Liver (tissue), 8 donors: ENCODE measurements at regions not wholly inside any gene's neighbourhood (a gene's known extent, or its start where the extent isn't known, plus 50 kb on each side); places are given as distances from the start of the nearest gene placed in this dataset.

Experiments used
- DNase-seq: peaks from one replicate; pipeline ENCODE4 v3.0.0-alpha.2; 2017; ENCODE audit warnings: low spot score
- H3K27ac ChIP-seq, 2 donors: one replicate each; pipeline ENCODE4 v1.7.0; 2013; ENCODE audit warnings: inconsistent platforms in 2 of 2, low read length in 2 of 2, control low read depth in 1 of 2, low read depth in 1 of 2, mild to moderate bottlenecking in 1 of 2
- H3K27me3 ChIP-seq, 4 donors: one replicate each; pipeline versions ENCODE4 v1.6.1 to v1.7.0; 2013; ENCODE audit warnings: low read length in 3 of 4, inconsistent platforms in 1 of 4, mild to moderate bottlenecking in 1 of 4, moderate library complexity in 1 of 4; ENCODE audit not compliant: control insufficient read depth in 4 of 4, insufficient read depth in 4 of 4
- H3K36me3 ChIP-seq, 4 donors: one replicate each; pipeline versions ENCODE4 v1.6.1 to v1.7.0; 2013; ENCODE audit warnings: low read length in 3 of 4, mild to moderate bottlenecking in 3 of 4, low read depth in 1 of 4, moderate library complexity in 1 of 4; ENCODE audit not compliant: control insufficient read depth in 4 of 4, insufficient read depth in 3 of 4
- H3K4me1 ChIP-seq, 4 donors: one replicate each; pipeline versions ENCODE4 v1.6.1 to v1.7.0; 2013; ENCODE audit warnings: low read length in 3 of 4, mild to moderate bottlenecking in 3 of 4, moderate library complexity in 1 of 4; ENCODE audit not compliant: control insufficient read depth in 4 of 4, insufficient read depth in 4 of 4
- H3K4me3 ChIP-seq, 3 donors: one replicate each; pipeline versions ENCODE4 v1.6.1 to v1.7.0; 2013; ENCODE audit warnings: low read length in 3 of 3, control low read depth in 1 of 3, low read depth in 1 of 3, mild to moderate bottlenecking in 1 of 3
- H3K9ac ChIP-seq, 2 donors: one replicate each; pipeline ENCODE4 v1.7.0; 2013; ENCODE audit warnings: low read length in 2 of 2, mild to moderate bottlenecking in 2 of 2, moderate library complexity in 2 of 2, control low read depth in 1 of 2, low read depth in 1 of 2
- H3K9me3 ChIP-seq, 4 donors: one replicate each; pipeline versions ENCODE4 v1.6.1 to v1.7.0; 2013; ENCODE audit warnings: low read length in 3 of 4; ENCODE audit not compliant: control insufficient read depth in 4 of 4
- ATF3 ChIP-seq: IDR thresholded peaks from 2 replicates; pipeline ENCODE4 v1.6.1; 2016; ENCODE audit warnings: antibody characterized with exemption
- CTCF ChIP-seq: fragments of 150-350 bp; IDR thresholded peaks from 2 replicates; pipeline ENCODE4 v1.5.1; 2017; ENCODE audit warnings: improper control_type of control experiment, low read depth, low read length; ENCODE audit not compliant: missing input control
- EGR1 ChIP-seq, 2 donors: IDR thresholded peaks; 2 replicates each; pipeline ENCODE4 v1.6.1; 2016 to 2018; ENCODE audit warnings: antibody characterized with exemption in 2 of 2, low read depth in 2 of 2
- FOXA1 ChIP-seq: IDR thresholded peaks from 2 replicates; pipeline ENCODE4 v1.6.1; 2016; ENCODE audit warnings: antibody characterized with exemption
- FOXA2 ChIP-seq: IDR thresholded peaks from 2 replicates; pipeline ENCODE4 v1.6.1; 2016; ENCODE audit warnings: antibody characterized with exemption
- GABPA ChIP-seq, 2 donors: IDR thresholded peaks in 1 of 2; conservative IDR thresholded peaks in 1 of 2; 2 replicates each; pipeline ENCODE4 v1.6.1; 2016; ENCODE audit warnings: antibody characterized with exemption in 2 of 2, mild to moderate bottlenecking in 1 of 2, moderate library complexity in 1 of 2
- HNF4A ChIP-seq, 2 donors: conservative IDR thresholded peaks; 2 replicates each; pipeline ENCODE4 v1.6.1; 2016; ENCODE audit warnings: antibody characterized with exemption in 2 of 2, mild to moderate bottlenecking in 2 of 2
- HNF4G ChIP-seq: IDR thresholded peaks from 2 replicates; pipeline ENCODE4 v1.6.1; 2016; ENCODE audit warnings: antibody characterized with exemption
- JUND ChIP-seq, 2 donors: IDR thresholded peaks; 2 replicates each; pipeline ENCODE4 v1.6.1; 2016; ENCODE audit warnings: antibody characterized with exemption in 2 of 2
- MAX ChIP-seq: IDR thresholded peaks from 2 replicates; pipeline ENCODE4 v1.6.1; 2016; ENCODE audit warnings: antibody characterized with exemption
- NR2F2 ChIP-seq: IDR thresholded peaks from 2 replicates; pipeline ENCODE4 v1.6.1; 2016; ENCODE audit warnings: antibody characterized with exemption
- RAD21 ChIP-seq, 2 donors: IDR thresholded peaks; 2 replicates each; pipeline ENCODE4 v1.6.1; 2016; ENCODE audit warnings: antibody characterized with exemption in 2 of 2, mild to moderate bottlenecking in 2 of 2
- REST ChIP-seq: IDR thresholded peaks from 2 replicates; pipeline ENCODE4 v1.6.1; 2016; ENCODE audit warnings: antibody characterized with exemption, mild to moderate bottlenecking
- RXRA ChIP-seq, 2 donors: IDR thresholded peaks; 2 replicates each; pipeline ENCODE4 v1.6.1; 2017 to 2018; ENCODE audit warnings: antibody characterized with exemption in 2 of 2, mild to moderate bottlenecking in 1 of 2
- SP1 ChIP-seq: IDR thresholded peaks from 2 replicates; pipeline ENCODE4 v1.6.1; 2018; ENCODE audit warnings: antibody characterized with exemption, mild to moderate bottlenecking
- TAF1 ChIP-seq: conservative IDR thresholded peaks from 2 replicates; pipeline ENCODE4 v1.6.1; 2016; ENCODE audit warnings: antibody characterized with exemption, mild to moderate bottlenecking
- YY1 ChIP-seq: IDR thresholded peaks from 2 replicates; pipeline ENCODE4 v1.6.1; 2016; ENCODE audit warnings: antibody characterized with exemption, mild to moderate bottlenecking
- ZBTB33 ChIP-seq: IDR thresholded peaks from 2 replicates; pipeline ENCODE4 v1.6.1; 2016; ENCODE audit warnings: antibody characterized with exemption
- WGBS: extraction: QIAGEN DNeasy Blood & Tissue Kit; methylation state at CpG from one replicate; pipeline ENCODE4 v1.1.7; 2013; 5-methylcytosine and 5-hydroxymethylcytosine counted together
- donor health status: healthy.
- donor health status: healthy.
- donor health status: healthy.
- donor health status: healthy.
- donor health status: healthy.

- peaks cover 0 to 2% (median 1%) of the 10 kb centered on the region in 4 donors for H3K4me1 ChIP-seq
- TF ChIP-seq ATF3 (no peak), FOXA1 (no peak), YY1 (no peak), RAD21 (IDR thresholded peaks at IDR 0.05) (no peak), RXRA (IDR thresholded peaks at IDR 0.05) (no peak), ZBTB33 (no peak), HNF4A (conservative IDR thresholded peaks at IDR 0.05) (no peak), EGR1 (IDR thresholded peaks at IDR 0.05; ENCODE audit: low read depth in 2 of 2) (no peak), MAX (no peak), CTCF (no peak), SP1 (no peak), FOXA2 (no peak), TAF1 (no peak), JUND (IDR thresholded peaks at IDR 0.05) (no peak), GABPA (IDR thresholded peaks at IDR 0.05 in 1 of 2, conservative IDR thresholded peaks at IDR 0.05 in 1 of 2) (no peak), NR2F2 (no peak), REST (no peak)
- H3K27ac ChIP-seq: no peak overlapping the region
- H3K9me3 ChIP-seq: peaks cover 0 to 3% (median under 1%) of the 10 kb centered on the region in 4 donors
- DNase-seq: no peak
- no peaks in the 10 kb centered on the region for H3K27me3 ChIP-seq
- H3K9ac ChIP-seq: no peak overlapping the region
- no peaks in the 10 kb centered on the region for H3K36me3 ChIP-seq
- WGBS: 87% methylated on average over 1 of the region's 1 CpG
- H3K4me3 ChIP-seq: no peak overlapping the region
Measured at GRCh38 chr18:29377346-29377745, 1200.4 kb upstream of the CDH2 start.

GRCh38 chr18:29373000-29373399, 1196.1 kb upstream of the CDH2 start:
- peaks cover 0 to 3% (median under 1%) of the 10 kb centered on the region in 4 donors for H3K9me3 ChIP-seq
- 80% methylated on average over 2 of the region's 2 CpGs for WGBS

More at GRCh38 chr18:29373000-29373399, 1196.1 kb upstream of the CDH2 start:
- TF ChIP-seq RAD21 (IDR thresholded peaks at IDR 0.05): no peak
- no peak for TF ChIP-seq ATF3
- no peak for TF ChIP-seq SP1
- no peak for TF ChIP-seq ZBTB33
- no peak for TF ChIP-seq JUND (IDR thresholded peaks at IDR 0.05)
- no peak for TF ChIP-seq REST
- no peak for TF ChIP-seq HNF4G
- no peak for TF ChIP-seq MAX
- DNase-seq: no peak
- Histone ChIP-seq H3K36me3 (no peaks in the 10 kb centered on the region), H3K27me3 (no peaks in the 10 kb centered on the region), H3K4me1 (no peaks in the 10 kb centered on the region), H3K9ac (no peak overlapping the region), H3K27ac (no peak overlapping the region), H3K4me3 (no peak overlapping the region)
